NCI-H2227 (cell line): ENCODE measurements at regions not wholly inside any gene's neighbourhood (a gene's known extent, or its start where the extent isn't known, plus 50 kb on each side); places are given as distances from the start of the nearest gene placed in this dataset.
"Not testable (repeated sequence)": the region's sequence is repeated elsewhere in the genome, so short reads cannot be mapped to it uniquely, and the experiment has no call there.

Experiments
- DNase-seq: peaks from one replicate; lab custom pipeline; 2025; ENCODE audit not compliant: unreplicated experiment; lab: John Stamatoyannopoulos, UW

DNA sequence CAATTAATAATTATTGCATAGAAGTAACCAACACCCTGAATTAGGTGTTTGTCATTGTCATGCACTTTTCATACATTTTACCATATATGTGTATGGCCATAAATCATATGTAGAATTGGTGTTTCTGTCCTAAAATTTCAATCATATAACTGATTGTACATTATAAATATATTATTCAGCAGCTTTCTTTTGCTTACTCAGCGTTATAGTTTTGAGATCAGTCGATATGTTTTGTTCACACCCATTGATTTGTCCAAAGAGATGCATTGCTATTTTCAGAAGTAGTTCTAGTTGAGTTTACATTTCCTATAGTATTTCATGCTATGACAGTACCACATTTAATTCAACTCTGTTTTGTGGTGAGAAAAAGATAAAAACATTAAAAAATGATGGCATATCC, 50.5 kb upstream of the PARP4 start:
- no peak for DNase-seq

DNA sequence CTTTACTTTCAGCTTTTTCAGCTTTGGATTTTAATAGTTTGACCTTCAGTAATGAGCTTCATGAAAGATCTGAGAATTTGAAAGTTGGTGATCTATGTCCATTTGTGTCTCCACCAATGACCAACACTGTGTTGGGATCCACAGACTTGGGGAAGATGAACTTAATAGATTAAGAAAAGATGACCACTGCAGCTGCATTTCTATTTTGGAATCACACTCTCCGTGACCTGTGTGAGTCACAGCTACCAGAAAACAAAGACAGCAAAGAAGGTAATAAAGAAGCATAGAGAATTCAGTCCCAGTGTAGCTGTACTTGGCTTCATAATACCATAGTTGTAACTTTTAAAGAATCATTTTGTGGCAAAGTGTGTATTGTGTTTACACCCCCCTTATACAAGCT, 51.4 kb upstream of the PARP4 start:
- DNase-seq: not testable (repeated sequence)

DNA sequence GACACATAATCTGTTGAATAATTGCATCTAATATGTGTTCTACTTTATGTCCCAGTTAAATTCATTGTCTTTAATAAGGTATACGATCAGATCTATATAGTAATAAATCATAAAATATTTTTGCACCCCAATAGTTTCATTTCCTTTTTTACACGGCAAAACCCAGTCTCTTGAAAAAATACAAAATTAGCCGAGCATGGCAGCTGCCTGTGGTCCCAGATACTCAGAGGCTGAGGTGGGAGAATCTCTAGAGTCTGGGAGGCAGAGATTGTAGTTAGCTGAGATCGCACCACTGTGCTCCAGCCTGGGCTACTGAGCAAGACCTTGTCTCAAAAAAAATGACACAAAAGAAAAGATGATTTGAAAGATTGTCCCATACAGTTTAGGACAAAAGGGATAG, 52.3 kb upstream of the PARP4 start:
- DNase-seq: no peak

DNA sequence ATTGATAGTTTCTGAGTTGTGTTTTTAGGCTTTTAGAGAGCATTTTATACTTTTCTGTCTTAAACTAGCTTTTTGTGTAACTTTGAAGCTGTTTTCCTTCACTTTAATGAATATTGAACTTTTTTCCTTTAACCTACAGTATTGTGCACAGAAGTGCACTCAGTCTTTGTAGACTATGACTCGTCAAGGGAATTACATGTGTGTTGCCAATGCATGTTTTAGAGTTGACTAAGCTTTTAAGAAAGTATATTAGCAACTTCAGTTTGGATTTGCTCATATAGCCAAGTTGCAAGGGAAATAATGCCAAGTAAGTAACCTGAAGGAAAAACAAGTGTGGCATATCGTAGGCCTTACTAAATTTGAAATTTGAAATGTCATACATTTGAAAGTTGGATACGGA, 55.0 kb upstream of the PARP4 start:
- DNase-seq: not testable (repeated sequence)

DNA sequence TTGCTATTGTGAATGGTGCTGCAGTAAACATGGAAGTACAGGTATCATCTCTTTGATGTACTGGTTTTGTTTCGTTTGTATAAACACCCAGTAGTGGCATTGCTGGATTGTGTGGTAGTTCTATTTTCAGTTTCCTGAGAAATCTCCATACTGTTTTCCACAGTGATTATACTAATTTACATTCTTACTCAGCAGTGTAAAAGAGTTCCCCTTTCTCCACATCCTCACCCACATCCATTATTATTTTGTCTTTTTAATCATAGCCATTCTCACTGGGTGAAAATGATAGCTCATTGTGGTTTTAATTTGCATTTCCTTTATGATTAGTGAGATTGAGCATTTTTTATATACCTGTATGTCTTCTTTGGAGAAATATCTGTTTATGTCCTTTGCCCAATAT, 62.3 kb upstream of the PARP4 start:
- DNase-seq: no peak

DNA sequence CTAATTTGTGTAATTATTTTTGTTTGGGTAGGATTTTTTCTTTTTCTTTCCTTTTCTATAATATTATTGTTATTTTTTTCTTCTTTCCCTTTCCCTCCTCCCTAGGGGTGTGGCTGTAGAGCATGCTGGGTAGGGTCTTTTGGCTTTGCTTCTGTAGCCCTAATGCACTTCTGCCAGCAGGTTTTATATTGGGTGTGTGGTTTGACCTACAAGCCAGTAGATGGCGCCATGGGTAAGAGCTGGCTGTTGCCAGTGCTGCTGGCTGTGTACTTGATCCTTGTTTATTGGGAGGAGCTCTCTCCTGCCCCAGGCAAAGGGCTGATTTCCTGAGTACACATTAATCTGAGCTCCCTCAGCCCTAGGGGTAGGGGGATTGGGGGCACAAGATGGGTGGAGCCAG, 67.7 kb upstream of the PARP4 start:
- DNase-seq: peak; percentile 46

DNA sequence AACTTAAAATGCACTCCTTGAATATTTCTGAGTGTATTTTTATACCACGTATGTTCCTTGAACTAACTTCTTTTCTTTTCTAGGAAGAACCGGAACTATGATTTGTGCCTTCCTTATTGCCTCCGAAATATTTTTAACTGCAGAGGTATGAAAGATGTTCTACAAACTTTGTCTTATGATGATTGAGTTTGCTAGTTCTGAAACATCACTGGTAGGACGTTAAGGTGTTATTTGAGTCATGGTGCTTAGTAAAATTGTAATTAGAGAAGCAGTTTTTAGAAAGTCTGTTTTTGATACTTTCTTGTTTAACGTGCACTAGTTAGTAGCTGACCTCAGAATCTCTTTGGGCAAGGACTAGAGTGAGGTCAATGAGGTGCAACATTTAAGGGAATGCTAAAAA, 69.0 kb upstream of the PARP4 start:
- DNase-seq: not testable (repeated sequence)

DNA sequence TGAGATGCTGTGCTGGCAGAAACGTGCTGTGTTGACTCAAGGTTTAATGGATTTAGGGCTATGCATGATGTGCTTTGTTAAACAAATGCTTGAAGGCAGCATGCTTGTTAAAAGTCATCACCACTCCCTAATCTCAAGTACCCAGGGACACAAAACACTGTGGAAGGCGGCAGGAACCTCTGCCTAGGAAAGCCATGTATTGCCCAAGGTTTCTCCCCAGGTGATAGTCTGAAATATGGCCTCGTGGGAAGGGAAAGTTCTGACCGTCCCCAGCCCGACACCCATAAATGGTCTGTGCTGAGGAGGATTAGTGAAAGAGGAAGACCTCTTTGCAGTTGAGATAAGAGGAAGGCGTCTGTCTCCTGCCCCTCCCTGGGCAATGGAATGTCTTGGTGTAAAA, 79.1 kb upstream of the PARP4 start:
- not testable (repeated sequence) for DNase-seq

DNA sequence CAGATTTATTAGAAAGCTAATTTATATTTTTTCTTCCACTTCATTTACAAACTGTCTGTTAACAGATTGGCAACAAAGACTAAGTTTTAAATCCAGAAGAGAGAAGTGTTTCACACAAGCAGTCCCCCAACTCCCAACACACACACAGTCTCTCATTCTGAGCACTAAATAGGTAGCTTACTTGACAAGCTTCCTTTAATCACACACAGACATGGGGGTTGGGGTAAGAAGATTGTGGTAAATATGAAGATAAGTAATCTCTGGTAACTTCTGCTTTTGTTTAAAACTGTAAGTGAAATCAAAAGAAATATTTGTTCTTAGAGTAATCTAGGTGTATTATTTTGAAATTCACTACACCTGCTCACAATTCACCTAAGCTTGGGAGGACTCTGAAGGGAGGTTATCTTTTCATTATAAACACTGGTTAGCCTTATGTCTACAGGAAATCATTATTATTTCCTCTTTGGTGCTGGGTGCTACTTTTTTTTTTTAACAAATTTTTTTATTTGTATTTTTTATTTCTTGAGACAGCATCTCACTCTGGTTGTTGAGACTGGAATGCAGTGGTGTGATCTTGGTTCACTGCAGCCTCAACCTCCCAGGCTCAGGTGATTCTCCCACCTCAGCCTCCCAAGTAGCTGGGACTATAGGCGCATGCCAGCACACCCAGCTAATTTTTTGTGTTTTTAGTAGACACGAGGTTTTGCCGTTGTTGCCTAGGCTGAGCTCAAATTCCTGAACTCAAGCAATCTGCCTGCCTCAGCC, 82.1 kb upstream of the ATP12A start:
- not testable (repeated sequence) for DNase-seq

DNA sequence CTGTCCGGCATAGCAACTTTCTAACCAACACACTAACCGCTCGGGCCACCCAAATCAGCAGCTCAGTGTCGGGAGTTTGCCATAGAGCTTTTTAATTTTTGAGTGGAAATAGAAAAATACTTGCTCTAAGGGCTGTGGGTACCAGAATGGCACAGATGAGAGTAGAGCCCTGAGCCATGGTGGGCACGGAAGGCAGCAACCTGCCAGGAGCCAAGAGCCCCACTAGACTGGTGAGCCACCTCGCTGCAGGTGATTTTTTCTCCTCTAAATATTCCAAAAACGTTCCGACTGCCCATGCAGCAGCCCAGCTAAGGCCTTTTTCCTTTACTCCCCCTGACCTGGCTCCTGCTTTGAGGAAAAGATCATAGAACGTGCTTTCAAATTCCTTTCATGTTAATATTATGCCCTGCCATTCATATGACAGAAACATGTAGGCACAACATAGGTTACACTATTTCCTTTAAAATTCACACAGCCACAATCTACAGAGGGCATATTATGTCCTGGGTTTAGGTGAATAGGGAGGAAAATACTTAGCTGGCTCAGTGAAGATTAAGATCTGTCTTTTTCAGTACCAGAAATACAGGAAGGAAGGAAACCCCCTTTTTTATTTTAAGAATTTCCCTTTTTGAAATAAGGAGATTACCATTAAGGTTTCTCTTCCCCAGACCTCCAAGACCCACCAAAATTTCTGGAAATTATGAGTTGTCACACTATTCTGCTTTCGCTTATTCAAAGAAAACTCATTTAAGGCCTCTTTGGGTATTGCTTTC, 81.0 kb upstream of the ATP12A start:
- not testable (repeated sequence) for DNase-seq

DNA sequence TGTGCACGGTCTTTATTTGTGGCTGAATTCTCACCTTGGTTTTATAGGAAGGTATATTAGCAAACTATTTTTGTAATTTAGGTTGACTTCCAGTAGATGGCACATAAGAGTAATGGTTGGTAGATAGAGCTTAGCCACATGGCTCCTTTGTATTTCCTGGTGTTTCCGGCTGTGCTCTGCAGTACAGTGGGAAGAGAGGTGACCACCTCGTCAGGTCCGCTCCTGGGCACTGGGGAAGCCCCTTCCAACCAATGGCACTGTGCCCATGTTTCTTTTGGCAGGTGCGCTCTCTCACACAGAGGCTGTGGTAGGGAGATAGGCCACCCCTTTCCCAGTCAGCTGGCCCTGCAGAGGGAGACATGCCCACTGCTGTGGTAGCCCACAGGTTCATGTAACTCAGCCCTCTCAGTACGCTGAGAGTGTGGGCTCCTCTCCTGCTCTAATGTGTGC, 74.3 kb upstream of the ATP12A start:
- no peak for DNase-seq

DNA sequence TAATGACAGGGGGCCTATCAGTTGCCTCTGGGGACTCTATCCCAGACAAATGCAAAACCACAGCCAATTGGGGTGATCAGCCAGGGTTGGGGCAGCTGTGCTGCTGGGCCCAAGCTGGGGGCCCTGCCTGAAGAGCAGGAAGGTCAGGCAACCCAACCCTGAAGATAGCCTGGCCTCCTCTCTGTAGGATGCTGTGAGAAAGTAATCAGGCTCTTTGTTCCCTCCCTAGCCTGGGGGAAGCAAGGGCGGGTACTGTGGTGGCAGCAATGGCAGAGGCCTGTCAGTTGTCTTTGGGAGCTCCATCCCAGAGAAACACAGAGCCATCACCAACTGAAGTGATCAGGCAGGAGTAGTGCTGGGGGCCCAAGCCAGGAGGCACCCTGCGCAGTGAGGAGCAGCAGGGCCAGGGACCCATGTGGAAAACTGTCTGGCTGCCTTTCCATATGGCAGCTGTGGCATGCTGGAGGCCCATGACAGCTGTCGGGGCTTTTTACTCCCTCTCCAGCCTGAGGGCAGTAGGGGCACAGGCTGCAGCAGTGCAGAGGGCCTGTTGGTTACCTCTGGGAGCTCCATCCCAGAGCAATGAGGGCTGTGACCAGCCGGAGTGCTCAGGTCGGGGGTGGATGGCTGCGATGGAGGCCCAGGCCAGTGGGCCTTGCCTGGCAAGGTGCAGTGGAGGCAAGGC, 73.6 kb upstream of the ATP12A start:
- no peak for DNase-seq

DNA sequence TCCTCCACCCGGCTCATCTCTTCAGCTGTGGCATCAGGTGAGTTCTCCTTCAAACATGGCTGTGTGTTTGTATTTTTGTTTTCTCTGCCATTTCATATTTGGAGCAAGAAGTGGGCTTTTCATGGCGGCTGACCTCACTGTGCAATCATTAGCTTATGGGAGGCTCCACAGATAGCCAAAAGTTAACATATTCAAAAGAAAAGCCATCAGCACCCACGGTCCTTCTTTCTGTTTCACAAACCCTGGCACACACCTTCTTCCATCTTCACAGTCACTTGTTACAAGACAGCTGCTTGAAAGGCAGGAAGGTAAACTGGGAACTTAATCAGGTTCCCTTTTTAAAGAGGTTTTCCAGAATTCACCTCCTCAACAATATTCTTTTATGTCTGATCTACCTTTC, 69.3 kb upstream of the ATP12A start:
- no peak for DNase-seq

DNA sequence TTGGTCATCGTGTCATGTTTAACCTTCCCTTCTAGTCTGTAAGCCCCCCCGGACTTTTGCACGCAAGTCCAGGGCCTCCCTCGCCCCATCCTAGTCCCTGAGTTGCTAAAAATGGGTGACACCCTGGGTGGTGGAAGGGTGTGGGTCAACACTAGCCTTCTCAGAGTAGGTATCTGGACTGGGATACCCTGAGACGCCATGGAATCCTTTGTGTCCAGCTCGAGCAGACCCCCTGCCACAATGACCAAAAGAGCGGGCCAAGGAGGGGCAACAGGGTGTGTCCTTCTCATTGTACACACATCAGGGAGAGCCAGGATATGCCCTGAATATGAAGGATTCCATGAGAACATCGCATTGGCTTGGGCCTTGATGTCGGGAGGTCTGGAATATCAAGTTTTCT, 67.5 kb upstream of the ATP12A start:
- no peak for DNase-seq

DNA sequence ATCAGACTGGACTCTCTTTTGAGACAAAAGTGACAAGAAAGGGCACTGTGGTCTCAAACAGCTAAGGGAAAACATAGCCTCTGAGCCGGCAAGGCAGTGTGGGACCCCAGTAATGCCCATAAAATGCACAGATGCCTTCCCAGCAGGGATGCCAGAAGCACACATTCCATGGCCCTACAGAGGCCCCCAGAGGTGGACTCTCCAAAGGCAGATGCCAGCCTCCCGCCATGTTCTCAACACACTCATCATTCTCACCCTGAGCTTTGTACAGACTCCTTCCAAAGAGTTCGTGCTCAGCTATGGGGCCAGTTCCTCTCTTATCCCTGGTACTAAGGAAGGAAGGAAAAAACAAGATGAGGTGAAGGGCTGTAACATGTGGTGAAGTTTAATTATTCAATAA, 67.1 kb upstream of the ATP12A start:
- no peak for DNase-seq

DNA sequence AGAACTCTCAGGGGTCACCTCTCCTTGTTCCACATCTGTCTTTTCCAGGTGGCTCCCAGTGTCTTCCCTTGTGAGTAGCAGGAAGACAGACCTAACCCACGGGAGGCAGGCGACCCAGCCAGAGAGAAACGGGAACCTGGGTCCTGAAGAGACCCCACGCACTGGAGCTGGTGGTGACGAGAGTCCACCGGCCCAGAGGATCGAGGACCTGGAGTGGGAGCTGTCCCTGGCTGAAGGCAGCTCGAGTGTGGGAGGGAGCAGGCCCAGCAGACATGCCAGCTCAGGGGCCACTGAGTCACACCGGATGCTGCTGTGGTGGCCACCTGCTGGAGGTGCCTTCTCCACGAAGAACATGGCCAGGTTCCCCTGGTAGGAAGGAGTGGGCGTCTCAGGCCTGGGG, 66.5 kb upstream of the ATP12A start:
- no peak for DNase-seq

DNA sequence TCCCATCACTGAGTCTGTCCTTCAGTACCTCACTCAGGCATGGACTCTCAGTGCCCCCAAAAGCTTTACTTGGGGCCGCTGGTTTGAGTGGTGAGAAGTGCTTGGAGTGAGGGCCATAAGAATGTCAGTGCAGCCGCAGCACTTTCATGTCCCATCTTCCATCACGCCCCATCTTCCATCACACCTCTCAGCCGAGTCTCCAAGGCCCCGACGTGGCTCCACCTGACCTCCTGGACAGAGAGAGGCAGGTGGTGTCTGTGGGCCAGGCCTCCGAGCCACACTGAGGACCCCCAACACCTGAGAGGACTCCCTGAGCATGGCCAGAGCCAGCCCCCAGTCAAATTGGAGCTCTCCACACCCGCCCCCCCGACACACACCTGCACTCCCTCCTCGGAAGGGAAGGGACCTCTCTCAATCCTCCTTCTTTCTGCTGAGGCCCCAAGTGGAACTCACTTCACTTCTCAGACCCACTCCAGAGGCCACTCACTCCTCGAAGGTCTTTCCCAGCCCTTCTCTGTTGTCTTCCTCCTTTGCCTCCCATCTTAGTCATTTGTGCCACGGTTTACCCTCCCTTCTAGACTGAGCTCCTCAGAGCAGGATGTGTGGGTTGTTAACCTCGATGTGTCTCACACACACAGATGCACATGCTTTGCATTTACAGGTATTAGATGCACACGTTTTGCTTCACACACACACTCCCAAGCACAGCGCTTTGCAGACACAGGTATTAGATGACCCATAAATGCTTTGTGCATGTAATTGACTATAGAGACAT, 65.7 kb upstream of the ATP12A start:
- DNase-seq: no peak

DNA sequence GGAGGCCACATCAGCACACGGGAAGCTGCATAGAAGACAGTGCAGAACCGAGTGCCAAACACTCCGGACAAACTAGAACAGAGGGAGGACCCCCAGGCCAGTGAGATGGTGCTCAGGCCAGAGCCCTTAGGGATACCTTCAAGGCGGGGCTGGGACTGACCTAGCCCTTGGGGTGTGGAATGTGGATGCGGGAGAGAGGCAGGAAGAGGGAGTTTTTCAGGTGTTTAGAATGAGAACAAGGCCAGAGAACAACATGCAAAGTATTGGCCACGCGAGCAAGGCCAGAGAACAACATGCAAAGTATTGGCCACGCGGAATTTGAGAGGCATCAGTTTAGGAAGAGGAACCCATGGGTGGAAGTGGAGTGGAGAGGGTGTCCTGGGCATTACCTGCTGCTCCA, 65.1 kb upstream of the ATP12A start:
- no peak for DNase-seq

DNA sequence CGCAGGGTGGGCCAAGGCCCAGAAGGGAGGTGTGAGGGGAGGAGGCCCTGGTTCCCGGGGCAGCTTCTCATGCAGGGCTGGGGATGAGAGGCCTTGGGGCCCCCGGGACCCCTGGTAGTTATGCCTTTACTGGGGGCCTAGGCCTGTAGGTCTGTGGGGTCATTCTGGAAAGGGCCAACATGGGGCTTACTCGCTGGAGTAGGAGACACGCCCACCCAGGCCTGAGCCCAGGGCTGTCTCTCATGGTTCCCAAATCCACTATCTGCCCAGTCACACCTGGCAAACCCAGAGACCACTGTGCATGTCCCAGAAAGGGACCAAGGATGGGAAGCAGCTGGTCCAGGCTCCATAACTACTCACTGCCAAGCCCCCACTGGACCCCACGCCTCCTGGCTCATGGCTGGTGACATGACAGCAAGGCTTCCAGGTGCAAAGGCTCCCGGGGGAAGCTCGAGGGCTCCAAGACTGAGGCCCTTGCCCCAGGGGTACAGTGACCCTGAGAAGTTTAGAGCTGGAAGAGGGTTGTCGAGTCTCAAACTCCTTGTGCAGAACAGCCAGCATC, 64.2 kb upstream of the ATP12A start:
- no peak for DNase-seq

DNA sequence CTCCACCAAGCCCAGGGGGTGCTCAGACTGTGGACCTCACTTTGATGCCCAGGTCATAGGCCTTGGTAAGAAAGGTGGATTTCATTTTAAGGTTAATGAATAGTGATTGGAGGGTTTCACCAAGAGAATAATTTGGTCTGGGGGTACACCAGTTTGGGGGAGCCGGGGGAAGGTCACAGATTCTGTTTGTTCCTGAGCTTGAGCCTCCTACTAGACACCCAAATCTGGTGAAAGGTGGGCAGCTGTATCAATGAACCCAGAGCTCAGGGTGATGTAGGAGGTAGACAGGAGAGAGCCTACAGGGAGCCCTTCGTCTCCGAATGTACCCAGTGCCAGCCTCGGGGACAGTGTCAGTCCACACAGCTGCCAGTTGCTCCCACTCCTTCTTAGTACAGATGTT, 63.7 kb upstream of the ATP12A start:
- no peak for DNase-seq
